ENCODE measurements at regions not wholly inside any gene's neighbourhood (a gene's known extent, or its start where the extent isn't known, plus 50 kb on each side); places are given as distances from the start of the nearest gene placed in this dataset.
"Not testable (repeated sequence)": the region's sequence is repeated elsewhere in the genome, so short reads cannot be mapped to it uniquely, and the experiment has no call there.

DNA sequence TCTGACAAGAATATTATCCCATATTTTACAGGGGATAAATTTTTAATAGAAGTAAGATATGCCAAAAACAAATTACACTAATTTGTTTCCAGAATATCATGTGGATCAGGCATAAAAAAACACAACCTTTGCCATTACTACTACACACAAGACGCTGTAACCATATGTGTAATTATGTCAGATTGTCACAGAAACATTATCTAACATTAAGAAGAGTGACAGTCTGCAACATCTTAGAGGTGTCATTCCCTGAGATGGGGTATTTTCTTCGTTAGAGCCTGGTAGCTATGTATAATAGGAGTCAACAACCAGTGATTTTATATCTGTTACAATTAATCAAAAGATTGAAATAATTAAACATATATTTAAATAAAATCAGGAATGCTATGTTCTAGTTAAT, 518.9 kb downstream of the RERGL start:
- Mint-ChIP-seq H3K4me3 (ENCODE audit: unreplicated experiment) (no peak overlapping the region), H3K36me3 (ENCODE audit: low read depth) (no peaks in the 10 kb centered on the region), H3K27me3 (ENCODE audit: low read depth) (no peaks in the 10 kb centered on the region), H3K27ac (ENCODE audit: unreplicated experiment) (no peak overlapping the region), H3K9me3 (ENCODE audit: low read depth) (no peaks in the 10 kb centered on the region), H3K4me1 (ENCODE audit: low read depth) (no peaks in the 10 kb centered on the region)
- TF ChIP-seq, protein P1, sequence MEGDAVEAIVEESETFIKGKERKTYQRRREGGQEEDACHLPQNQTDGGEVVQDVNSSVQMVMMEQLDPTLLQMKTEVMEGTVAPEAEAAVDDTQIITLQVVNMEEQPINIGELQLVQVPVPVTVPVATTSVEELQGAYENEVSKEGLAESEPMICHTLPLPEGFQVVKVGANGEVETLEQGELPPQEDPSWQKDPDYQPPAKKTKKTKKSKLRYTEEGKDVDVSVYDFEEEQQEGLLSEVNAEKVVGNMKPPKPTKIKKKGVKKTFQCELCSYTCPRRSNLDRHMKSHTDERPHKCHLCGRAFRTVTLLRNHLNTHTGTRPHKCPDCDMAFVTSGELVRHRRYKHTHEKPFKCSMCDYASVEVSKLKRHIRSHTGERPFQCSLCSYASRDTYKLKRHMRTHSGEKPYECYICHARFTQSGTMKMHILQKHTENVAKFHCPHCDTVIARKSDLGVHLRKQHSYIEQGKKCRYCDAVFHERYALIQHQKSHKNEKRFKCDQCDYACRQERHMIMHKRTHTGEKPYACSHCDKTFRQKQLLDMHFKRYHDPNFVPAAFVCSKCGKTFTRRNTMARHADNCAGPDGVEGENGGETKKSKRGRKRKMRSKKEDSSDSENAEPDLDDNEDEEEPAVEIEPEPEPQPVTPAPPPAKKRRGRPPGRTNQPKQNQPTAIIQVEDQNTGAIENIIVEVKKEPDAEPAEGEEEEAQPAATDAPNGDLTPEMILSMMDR (IDR thresholded peaks at IDR 0.05), result no peak
- DNase-seq (ENCODE audit: low spot score), result no peak

DNA sequence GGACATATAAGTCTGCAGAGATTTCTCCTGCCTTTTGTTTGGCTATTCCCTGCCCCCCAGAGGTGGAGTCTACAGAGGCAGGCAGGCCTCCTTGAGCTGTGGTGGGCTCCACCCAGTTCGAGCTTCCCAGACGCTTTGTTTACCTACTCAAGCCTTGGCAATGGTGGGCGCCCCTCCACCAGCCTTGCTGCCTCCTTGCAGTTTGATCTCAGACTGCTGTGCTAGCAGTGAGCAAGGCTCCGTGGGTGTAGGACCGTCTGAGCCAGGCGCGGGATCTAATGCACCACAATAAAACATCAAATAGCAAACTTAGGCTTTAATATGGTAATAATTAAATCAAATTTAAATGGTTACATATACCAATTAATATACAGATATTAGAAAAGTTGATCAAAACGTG, 525.4 kb downstream of the RERGL start:
- peaks cover 26% of the 10 kb centered on the region for H3K9me3 Mint-ChIP-seq (ENCODE audit: low read depth)
- not testable (repeated sequence) for H3K27ac Mint-ChIP-seq (ENCODE audit: unreplicated experiment); H3K4me1 Mint-ChIP-seq (ENCODE audit: low read depth); H3K36me3 Mint-ChIP-seq (ENCODE audit: low read depth); H3K4me3 Mint-ChIP-seq (ENCODE audit: unreplicated experiment); H3K27me3 Mint-ChIP-seq (ENCODE audit: low read depth); DNase-seq (ENCODE audit: low spot score)

DNA sequence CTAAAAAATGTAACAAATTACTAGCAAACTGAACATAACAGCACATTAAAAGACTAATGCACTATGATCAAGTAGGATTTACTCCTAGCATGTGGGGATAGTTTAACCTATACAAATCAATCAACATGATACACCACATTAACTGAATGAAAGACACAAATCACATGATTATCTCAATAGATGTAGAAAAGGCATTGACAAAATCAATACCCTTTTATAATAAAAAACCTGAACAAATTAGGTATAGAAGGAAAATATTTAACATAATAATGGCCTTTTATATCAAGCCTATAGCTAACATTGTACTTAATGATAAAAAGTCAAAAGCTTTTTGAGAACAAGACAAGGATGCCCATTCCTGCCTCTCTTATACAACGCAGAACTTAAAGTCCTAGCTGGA, 540.0 kb downstream of the RERGL start:
- peaks cover 19% of the 10 kb centered on the region for H3K9me3 Mint-ChIP-seq (ENCODE audit: low read depth)
- TF ChIP-seq, protein P1 (IDR thresholded peaks at IDR 0.05), result no peak

DNA sequence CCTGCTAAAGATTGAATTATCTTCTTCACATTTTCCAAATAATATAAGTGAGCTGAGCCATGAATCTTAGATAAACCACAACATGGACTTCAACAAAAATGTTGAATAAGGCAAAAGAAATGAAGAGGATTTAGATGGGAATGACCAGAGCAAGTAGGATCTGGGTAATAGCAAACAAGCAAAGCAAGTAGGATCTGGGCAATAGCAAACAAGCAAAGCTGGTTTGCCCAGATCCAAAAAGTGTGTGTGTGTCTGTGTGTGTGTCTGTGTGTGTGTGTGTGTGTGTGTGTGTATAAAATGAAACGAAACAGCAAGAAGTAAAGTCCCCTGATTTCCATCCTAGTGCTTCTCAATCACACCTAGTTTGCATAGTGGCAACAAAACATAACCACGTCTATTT, 549.1 kb downstream of the RERGL start:
- H3K9me3 Mint-ChIP-seq (ENCODE audit: low read depth), result peaks cover 27% of the 10 kb centered on the region
- H3K27me3 Mint-ChIP-seq (ENCODE audit: low read depth), result no peaks in the 10 kb centered on the region
- no peak for DNase-seq (ENCODE audit: low spot score)
- no peak overlapping the region for H3K27ac Mint-ChIP-seq (ENCODE audit: unreplicated experiment)
- TF ChIP-seq, protein P1 (IDR thresholded peaks at IDR 0.05), result no peak
- no peak overlapping the region for H3K4me3 Mint-ChIP-seq (ENCODE audit: unreplicated experiment)
- H3K4me1 Mint-ChIP-seq (ENCODE audit: low read depth), result no peaks in the 10 kb centered on the region
- H3K36me3 Mint-ChIP-seq (ENCODE audit: low read depth), result no peaks in the 10 kb centered on the region

More for the DNA sequence above, 540.0 kb downstream of the RERGL start:
- Mint-ChIP-seq H3K4me1 (ENCODE audit: low read depth) (no peaks in the 10 kb centered on the region), H3K4me3 (ENCODE audit: unreplicated experiment) (no peak overlapping the region), H3K27ac (ENCODE audit: unreplicated experiment) (no peak overlapping the region), H3K27me3 (ENCODE audit: low read depth) (peaks cover 3% of the 10 kb centered on the region), H3K36me3 (ENCODE audit: low read depth) (no peaks in the 10 kb centered on the region)
- DNase-seq (ENCODE audit: low spot score), result no peak

DNA sequence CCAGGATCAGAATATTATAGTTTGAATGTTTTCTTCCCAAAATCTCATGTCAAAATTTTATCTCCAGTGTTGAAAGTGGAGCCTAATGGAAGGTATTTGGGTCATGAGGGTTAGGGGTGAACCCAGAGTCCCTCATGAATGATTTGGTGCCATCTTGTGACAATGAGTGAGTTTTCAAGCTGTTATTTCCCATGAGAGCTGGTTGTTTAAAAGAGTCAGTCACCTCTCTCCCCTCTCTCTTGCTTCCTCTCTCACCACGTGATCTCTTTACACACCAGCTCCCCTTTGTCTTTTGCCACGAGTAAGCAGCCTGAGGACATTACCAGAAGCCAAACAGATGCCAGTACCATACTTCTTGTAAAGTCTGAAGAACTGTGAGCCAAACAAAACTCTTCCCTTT, 561.6 kb downstream of the RERGL start:
- Mint-ChIP-seq H3K27me3 (ENCODE audit: low read depth) (peaks cover 3% of the 10 kb centered on the region), H3K4me1 (ENCODE audit: low read depth) (no peaks in the 10 kb centered on the region), H3K9me3 (ENCODE audit: low read depth) (peaks cover under 1% of the 10 kb centered on the region), H3K36me3 (ENCODE audit: low read depth) (no peaks in the 10 kb centered on the region), H3K4me3 (ENCODE audit: unreplicated experiment) (no peak overlapping the region), H3K27ac (ENCODE audit: unreplicated experiment) (no peak overlapping the region)
- TF ChIP-seq, protein P1 (IDR thresholded peaks at IDR 0.05), result no peak
- DNase-seq (ENCODE audit: low spot score), result no peak

DNA sequence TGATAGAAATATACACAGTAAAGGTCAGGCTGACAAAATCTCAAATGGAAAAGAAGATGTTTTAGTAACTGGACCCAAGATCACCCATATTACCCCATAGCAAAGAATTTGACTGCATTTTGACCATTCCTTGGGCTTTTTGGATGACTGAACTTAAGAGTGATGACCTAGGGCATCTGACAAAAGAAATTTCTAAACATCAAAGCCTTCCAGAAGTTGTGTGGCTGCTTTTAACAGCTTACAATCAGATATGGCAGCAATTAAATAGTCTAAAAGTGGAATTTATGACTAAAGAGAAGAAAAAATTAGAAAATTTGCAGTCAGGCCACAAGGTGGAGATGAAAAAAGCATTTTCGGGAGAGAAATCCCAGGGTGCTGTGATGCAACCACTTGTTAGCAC, 563.0 kb downstream of the RERGL start:
- DNase-seq (ENCODE audit: low spot score), result no peak
- Mint-ChIP-seq H3K27ac (ENCODE audit: unreplicated experiment) (no peak overlapping the region), H3K36me3 (ENCODE audit: low read depth) (no peaks in the 10 kb centered on the region), H3K4me1 (ENCODE audit: low read depth) (no peaks in the 10 kb centered on the region), H3K27me3 (ENCODE audit: low read depth) (peaks cover 3% of the 10 kb centered on the region), H3K4me3 (ENCODE audit: unreplicated experiment) (no peak overlapping the region), H3K9me3 (ENCODE audit: low read depth) (no peaks in the 10 kb centered on the region)
- TF ChIP-seq, protein P1 (IDR thresholded peaks at IDR 0.05), result peak; percentile 12
